HG03196 (cell line): ENCODE measurements at regions not wholly inside any gene's neighbourhood (a gene's known extent, or its start where the extent isn't known, plus 50 kb on each side); places are given as distances from the start of the nearest gene placed in this dataset.
"Not testable (repeated sequence)": the region's sequence is repeated elsewhere in the genome, so short reads cannot be mapped to it uniquely, and the experiment has no call there.

ENCODE experiments used
- ATAC-seq: cut with Tn5 transposase; IDR thresholded peaks from one replicate; pipeline ENCODE4 v1.9.1; 2021; ENCODE audit not compliant: unreplicated experiment

DNA sequence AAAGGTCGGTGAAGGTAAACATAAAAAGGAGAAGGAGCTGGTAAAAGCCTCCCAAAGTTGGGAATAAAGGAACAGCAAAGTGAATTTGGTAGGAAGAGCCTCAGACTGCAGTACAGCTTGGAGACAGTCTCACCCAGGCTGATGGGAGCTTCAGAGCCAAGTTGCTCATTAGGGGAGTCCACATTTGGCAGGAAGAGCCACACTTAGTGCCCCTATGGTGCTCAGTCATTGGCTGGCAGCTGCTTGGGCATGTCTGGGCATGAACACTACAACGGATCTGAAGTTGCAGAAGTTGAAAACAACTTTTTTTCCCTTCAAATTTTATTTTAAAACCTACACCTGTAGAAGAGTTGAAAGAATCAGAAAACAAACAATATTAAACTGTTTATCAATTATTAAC is 2497.3 kb downstream of the ARAP2 start:
- ATAC-seq: no peak

DNA sequence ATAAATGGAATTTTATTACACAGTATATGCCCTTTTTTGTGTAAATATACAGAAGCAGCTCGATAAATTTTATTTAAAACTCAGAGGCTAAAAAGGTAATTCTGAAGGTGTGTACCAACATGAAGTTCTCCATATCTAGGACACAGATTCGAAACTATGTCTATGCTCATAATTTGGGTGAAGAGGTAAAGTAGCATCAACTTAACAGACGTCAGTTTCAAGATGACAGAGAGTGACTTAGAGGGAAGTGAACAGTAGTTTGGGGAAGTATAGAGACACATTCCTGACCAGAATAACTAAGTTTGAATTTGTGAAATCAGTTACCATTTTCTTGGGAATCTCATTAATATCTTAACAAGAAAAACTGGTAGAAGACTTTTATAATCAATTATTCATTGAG is 2493.3 kb downstream of the ARAP2 start:
- no peak for ATAC-seq

DNA sequence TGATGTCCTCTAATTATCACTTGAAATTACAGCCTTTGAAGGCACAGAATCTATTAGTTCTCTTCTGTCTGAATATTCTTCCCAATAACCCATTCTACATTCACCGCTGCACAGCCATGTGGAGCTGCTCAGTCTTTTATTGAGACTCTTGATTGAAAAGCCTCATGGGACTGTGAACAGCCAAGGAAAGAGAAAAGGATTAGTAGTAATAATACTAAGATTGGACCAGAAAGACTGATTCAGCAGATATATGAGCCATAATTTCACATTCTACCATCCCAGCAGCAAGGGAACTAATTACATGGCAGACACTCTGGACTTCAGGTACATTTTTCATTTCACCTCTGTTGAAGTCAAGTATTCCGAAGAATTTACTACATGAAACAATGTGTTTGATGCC is 2471.7 kb downstream of the ARAP2 start:
- no peak for ATAC-seq

DNA sequence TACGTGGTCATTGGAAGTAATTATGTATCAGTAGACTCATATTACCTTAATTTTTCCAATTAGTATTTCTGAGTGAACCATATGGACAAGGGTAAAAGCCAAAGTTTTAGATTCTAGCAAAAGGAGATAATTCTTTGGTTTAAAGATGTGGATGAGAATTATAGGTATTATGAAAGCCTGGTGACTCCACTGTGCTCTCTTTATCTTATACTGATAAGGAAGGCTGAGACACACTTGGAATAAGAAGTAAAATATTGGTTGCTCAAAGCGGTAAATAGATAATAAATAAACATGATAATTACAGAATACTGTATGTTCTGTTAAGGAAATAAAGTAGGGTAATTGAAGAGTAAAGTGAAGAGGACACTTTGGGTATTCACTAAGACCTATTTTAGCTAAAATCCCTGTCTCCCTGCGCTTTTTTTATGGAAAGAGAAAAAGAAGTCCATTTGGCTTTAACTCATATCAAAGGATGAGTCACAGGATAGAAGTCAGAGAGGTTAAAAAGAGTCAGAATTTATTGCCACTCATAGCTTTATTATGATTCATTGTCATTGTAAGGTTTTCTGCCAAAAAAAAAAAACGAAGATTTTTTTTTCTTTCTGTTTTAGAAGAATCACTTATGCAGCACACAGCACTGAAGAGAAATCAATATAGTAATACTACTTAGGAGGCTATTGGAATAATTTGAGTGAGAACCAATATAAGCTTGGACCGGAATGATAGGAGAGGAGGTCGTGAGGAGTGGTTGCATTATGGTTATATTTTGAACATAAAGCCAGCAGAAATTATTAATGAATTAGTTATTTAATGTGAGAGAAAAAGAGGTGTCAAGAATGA is 2463.1 kb downstream of the ARAP2 start:
- ATAC-seq: no peak

DNA sequence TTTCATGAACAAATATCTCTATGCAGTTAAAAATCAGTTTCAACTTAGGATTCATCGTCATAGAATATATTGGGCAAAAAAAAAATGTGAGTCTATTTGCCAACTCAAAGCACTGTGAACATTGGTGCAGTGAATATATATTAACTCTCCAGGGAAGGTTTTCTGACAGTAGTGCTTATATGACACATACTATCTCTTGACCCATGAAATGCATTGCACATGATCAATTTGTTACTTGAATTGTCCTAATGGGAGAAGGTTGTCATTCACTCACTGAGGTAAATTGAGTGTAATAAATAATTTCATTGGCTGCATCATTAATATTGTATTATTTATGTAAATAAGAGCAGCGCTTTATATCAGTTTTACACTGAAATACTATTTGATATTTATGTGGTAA is 2458.5 kb downstream of the ARAP2 start:
- ATAC-seq: no peak

DNA sequence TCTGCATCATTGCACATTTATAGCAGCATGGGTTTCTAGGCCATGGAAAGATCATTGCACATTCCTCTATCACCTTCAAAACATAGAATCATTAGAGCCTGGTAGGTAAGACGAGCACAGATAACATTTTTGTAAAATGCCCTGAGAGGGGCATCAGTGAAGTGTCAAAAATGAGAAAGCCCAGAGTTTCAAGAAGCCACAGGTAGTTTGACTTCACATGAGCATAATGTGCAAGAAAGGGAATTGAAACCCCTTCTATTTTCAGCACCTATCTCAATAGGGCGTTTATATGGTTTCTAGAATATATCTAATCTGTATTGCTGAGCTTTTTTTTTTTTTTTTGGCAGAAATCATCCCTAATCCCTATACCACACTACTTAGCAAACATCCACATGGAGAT is 2441.7 kb downstream of the ARAP2 start:
- ATAC-seq: no peak

DNA sequence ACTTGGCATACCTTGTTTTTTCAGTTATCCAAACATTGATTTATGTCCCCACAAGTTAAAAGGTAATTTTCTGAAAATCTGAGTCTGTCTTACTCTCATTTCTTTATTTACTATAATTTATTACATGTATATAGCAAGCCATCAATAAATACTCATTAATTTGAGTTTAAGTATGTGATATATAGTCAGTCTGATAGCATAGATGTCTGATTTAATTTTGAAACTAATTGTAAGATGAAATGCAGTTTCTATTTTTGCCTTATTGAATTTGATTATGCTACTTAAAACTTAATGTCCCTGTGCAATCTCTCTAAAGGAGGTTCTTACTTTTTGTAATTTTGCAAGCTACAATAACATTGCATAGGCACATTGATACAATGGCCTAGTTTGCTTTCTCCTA is 2418.6 kb downstream of the ARAP2 start:
- ATAC-seq: no peak

DNA sequence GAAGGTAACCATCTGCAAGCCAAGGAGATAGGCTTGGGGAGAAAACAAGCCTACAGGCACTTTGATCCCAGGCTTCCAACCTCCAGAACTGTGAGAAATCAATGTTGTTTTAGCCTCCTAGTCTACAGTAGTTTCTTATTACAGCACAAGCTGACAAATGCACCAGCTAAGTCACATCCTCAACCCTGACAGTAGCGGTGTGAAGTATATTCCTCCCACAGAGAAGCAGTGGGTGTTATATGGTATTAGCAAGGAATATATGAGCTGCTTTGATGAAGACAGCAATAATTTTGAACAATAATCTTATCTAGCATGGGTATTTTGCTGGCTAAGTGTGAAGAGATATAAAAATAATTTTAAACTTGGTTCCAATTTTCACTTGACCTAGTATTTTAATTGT is 2415.0 kb downstream of the ARAP2 start:
- ATAC-seq: not testable (repeated sequence)

DNA sequence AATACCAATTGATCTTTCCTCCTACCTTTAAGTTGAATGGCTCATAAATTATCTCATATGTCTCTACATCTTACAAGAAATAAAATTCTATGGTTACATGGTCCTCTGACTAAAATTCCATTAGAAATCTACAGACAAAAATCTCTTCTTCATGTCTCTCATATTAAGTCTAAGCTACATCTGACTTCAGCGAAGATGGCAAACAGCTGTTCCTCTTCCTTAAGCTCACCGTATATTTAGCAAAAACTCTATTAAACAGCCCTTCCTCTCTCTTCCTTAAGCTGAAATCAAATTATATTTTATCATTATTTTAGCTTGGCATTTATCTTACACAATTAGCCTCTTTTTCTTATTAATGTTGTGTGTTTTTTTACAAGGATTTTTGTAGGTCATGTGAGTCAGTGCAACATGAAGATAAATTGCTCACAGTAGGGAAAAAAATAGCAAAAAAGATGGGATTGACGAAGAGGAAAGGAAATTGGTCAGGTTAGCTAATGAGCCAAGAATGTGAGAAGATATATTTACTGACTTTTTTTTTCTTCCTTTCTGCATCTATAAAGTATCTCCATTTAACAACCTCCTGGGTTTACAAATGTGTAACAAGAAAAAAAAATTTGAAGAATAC is 2412.8 kb downstream of the ARAP2 start:
- no peak for ATAC-seq

DNA sequence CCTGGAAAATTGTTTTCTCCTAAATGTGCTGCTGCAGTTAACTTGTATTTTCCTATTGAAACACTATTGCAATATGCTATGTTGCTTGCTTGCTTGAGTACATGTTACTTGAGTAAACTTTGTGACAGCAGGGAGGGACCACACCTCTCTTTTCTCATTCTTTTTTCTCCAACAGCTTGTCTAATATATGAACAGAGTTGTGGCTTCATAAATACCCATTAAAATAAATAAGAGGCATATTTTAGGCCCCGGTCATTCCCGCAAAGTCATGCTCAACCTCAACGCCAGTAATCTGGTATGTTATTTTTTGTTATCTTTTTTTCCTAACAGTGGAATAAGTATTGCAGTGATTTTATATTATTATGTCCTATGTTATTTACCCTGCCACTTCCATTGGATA is 2408.6 kb downstream of the ARAP2 start:
- ATAC-seq: not testable (repeated sequence)

DNA sequence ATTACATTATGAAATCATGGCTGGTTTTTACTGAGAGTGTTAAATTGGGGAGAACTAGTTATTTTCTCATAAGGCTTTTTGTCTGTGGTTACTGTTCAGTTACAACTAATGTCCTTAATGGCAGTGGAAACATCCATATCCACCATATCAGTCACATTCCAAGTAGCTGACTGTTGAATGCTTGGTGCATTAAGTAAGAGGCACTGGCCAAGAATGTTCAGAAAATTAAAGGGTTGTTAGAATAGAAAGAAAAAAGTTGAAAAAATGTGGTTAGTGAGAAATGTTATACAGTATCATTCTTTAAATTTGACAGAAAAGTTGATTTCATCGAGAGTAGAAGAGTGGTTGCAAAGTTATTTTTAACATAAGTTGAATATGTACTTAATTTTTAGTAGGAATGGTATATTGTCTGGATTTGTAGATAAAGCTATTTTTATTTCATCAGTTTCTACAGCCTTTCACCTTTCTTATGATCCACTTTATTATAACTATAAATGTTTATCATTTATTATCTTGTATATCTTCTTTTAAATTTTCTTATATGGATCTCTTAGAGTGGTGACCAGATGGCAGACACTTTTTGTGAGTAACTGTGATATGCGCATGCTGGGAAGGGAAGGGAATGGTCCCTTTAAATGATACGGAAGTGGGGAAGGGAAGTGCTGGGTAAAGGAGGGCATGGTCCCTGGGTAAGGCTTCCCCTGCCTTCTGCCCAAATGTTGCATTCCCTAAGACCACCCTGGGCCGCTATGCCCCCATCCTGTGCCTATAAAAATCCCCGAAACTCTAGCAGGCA is 2407.1 kb downstream of the ARAP2 start:
- no peak for ATAC-seq

DNA sequence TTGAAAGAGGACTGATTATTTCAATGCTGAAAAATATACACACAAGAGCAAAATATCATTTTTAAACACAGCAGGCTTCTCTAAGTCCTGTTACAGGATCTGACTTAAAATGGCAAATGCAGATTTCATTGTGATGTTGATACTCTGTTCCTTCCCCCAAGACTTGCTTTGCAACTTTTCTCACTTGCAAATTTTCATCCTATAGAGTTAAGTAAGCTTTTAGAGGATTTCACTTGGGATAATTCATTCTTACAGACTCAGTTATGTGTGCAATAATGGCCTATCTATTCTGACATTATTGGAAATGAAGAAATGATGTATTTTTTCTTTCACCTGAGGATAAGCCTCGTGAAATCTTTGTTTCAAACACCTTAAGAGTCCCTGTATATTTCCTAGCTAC is 2403.2 kb downstream of the ARAP2 start:
- no peak for ATAC-seq

DNA sequence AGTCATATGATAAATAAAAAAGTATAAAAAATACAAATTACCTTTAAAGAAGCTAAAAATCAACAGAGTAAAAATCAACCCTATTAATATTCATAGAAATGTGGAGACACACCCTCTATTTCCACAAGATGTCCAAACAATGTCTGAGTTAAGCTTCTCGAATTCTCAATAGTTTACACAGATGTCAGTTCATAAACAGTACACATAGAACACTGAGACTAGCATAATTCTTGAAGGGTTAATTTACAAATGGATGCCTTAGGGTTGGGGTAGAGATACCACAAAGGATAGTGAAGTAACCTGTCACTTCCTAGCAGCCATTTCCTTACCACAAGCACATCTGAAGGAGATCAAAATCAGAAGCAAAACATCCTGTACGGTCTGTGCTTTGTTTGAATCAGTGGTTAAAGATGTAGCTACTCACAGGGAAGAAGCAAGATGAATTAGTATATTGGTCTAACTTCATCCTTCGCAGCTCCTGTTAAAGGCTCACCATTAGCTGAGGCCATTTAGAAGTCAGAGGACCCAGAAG is 2393.9 kb downstream of the ARAP2 start:
- ATAC-seq: no peak

DNA sequence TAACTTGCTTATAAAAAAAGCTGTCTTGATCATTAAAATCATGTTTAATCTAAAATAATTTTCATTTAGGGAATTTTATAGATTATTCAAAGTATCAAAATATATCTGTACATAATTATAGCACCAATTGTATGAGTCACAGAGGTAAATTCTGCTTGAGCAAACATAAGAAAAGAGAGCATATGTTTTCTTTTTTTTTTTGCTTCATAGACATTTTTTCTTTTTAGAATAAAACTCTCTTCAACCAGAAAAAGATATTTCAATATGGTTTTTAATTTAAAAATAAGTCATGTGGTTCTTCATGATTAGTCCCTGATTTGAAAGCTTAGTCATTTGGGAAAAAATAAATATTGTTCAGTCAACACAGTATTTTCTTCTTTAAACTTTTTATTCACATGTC is 2390.6 kb downstream of the ARAP2 start:
- ATAC-seq: not testable (repeated sequence)

DNA sequence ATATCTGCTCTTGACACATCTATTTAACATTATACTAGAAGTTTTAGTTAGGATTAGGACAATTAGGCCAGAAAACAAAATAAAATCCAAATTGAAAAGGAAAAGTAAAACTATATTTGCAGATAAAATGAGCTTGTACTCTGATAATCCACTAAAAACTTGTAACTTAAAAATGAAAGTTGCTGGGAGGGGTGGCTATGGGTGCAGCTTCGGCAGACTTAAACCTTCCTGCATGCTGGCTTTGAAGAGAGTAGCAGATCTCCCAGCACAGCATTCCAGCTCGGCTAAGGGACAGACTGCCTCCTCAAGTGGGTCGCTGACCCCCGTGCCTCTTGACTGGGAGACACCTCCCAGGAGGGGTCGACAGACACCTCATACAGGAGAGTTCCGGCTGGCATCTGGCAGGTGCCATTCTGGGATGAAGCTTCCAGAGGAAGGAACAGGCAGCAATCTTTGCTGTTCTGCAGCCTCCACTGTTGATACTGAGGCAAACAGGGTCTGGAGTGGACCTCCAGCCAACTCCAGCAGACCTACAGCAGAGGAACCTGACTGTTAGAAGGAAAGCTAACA is 2379.9 kb downstream of the ARAP2 start:
- ATAC-seq: no peak

DNA sequence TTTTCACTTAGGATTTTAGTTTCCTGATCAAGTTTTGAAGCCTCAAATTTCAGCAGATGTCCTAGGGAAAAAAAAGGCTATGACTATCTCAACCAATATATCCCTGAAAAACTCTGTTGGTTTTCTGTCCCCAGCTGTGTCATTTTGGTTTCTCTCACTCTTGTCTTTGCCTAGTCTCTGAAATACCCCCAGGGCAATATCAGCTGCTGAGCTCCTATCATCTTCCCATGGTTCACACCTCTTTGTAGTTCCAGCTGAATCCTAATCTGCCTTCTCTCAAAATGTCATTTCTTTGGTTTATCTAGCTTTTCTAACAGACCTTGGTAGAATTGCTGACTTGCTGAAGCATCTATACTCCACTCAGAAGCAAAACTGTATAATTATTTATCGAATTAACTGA is 2370.5 kb downstream of the ARAP2 start:
- no peak for ATAC-seq

DNA sequence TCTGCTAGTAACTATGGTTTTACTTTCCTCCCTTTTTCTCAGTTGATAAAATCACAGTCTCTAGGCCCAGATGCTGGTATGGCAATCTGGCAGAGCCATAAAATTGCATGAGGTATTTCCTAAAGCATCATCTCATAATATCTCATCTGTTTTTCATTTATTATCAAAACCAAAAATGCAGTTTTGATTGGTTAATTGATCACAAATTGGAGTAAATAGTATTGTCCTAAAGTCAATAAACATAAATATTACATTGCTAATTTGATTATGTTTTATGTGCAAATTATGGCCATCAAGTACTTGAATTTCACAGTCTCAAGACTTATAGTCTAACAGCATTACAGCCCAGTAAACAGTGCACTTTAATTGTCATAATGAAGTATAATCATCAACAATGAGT is 2365.6 kb downstream of the ARAP2 start:
- ATAC-seq: no peak

DNA sequence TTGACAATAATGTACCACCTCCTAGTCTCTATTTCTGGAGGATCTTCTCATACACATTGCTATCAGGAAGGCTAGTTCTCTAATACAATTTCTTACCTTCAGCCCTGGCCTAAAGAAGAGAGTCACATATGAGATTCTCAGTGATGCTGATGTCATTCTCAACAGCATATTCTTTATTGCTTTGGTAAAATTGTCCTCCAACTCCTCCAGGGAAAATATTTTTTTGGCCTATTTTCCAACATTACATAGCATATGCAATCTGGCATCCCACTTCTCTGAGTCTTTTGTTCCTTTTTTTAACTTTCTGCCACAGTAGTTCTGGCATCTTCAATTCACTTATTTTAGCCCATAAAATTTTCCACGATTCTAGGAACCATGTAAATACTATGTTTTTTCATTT is 2363.1 kb downstream of the ARAP2 start:
- ATAC-seq: no peak

DNA sequence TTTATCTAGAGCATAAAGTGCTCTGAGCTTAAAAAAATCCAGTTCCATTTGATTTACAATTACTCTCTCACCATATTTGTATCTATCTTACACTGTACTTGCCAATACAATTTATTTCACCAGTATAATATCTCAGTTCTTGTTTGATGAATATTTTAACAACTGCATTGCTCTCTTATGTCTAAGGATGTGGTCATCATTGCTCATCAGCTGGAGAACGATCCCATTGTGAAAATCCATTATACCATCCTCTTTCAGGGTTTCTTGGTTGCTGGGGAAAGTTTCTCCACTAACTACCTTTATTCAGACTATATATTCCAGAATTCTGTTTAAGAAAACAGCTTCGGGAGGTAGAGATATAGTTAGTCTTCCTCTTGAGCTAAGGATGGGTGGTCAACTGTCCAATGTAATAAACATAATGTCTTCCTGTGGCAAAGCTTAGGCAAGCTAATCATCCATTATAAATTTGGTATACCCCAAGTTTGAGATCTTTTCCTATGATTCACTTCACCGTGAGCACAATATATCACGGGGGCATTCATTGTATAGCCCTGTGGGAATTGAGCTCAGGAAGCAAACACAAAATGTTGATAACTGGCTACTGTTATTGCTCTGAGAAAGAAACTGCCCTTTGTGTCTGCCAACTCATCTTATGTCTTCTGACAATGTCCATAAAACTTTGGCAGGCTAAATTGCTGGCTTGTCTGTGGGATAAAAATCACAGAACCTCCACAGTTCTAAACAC is 2361.9 kb downstream of the ARAP2 start:
- ATAC-seq: no peak

DNA sequence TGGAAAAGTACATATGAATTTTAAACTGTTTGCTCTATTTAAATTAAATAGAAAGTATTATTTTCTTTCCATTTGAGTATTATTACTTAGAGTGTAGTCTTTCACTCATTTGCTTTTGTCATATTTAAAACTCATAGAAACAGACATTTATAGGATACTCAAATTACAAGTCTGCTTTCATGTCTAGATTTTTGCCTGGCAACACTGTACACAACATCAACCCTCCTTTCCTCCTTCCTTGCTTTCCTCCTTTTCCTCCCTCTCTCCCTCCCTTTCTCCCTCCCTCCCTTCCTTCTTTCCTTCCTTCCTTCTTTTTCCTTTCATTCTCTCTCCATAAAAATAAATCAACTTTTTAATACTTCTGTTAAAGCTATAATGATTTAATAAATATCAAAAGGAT is 2361.2 kb downstream of the ARAP2 start:
- no peak for ATAC-seq

DNA sequence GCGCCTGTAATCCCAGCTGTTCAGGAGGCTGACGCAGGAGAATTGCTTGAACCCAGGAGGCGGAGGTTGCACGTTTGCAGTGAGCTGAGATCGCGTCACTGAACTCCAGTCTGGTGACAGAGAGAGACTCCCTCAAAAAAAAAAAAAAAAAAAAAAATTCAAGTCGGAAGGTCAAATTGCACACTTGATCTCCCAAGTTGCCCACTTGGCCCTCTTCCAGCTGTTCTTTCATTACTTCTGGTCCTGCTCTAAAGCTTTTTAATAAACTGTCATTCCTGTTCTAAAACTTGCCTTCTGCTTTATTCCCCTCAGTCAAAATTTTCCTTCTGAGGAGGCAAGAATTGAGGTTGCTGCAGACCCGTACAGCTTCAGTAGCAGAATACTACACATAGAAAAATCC is 2358.0 kb downstream of the ARAP2 start:
- no peak for ATAC-seq
